Lung (tissue), 11 donors: ENCODE measurements at regions not wholly inside any gene's neighbourhood (a gene's known extent, or its start where the extent isn't known, plus 50 kb on each side); places are given as distances from the start of the nearest gene placed in this dataset.

Experiments used
- ATAC-seq: fragments of 200-7000 bp; cut with Tn5 transposase; one replicate; pipeline ENCODE4 v1.9.1; 2020; ENCODE audit warnings: moderate number of reproducible peaks; ENCODE audit not compliant: insufficient read depth, low FRiP score
- DNase-seq, 3 donors: peaks; one replicate each; pipeline ENCODE4 v3.0.0-alpha.2; 2013 to 2017
- H3K27ac ChIP-seq, 2 donors: one replicate each; pipeline ENCODE4 v1.5.1; 2013; ENCODE audit warnings: mild to moderate bottlenecking in 2 of 2, moderate library complexity in 2 of 2, control low read depth in 1 of 2, inconsistent platforms in 1 of 2, low read depth in 1 of 2, low read length in 1 of 2
- H3K27me3 ChIP-seq, 3 donors: one replicate each; pipeline ENCODE4 v1.5.1; 2013; ENCODE audit warnings: low read length in 2 of 3; ENCODE audit not compliant: control insufficient read depth in 3 of 3, insufficient read depth in 3 of 3
- H3K36me3 ChIP-seq, 4 donors: one replicate each; pipeline ENCODE4 v1.5.1; 2013; ENCODE audit warnings: low read length in 4 of 4, mild to moderate bottlenecking in 1 of 4, moderate library complexity in 1 of 4; ENCODE audit not compliant: control insufficient read depth in 4 of 4, insufficient read depth in 4 of 4
- H3K4me1 ChIP-seq, 5 donors: one replicate each; pipeline ENCODE4 v1.5.1; 2013; ENCODE audit warnings: low read length in 5 of 5, mild to moderate bottlenecking in 2 of 5, moderate library complexity in 1 of 5; ENCODE audit not compliant: control insufficient read depth in 5 of 5, insufficient read depth in 5 of 5
- H3K4me3 ChIP-seq: one replicate; pipeline ENCODE4 v1.5.1; 2013; ENCODE audit warnings: mild to moderate bottlenecking, control low read depth, moderate library complexity
- H3K9ac ChIP-seq, 2 donors: one replicate each; pipeline ENCODE4 v1.5.1; 2013; ENCODE audit warnings: low read length in 2 of 2, control low read depth in 1 of 2; ENCODE audit not compliant: insufficient read depth in 1 of 2
- H3K9me3 ChIP-seq, 4 donors: one replicate each; pipeline ENCODE4 v1.5.1; 2013; ENCODE audit warnings: low read length in 3 of 4, mild to moderate bottlenecking in 1 of 4, moderate library complexity in 1 of 4; ENCODE audit not compliant: control insufficient read depth in 4 of 4, insufficient read depth in 3 of 4
- WGBS, 2 donors: extraction: QIAGEN DNeasy Blood & Tissue Kit; methylation state at CpG; one replicate each; pipeline ENCODE4 v1.1.7; 2013; 5-methylcytosine and 5-hydroxymethylcytosine counted together
- TF ChIP-seq, protein P1 (sequence below): IDR thresholded peaks from 2 replicates; pipeline ENCODE4 v1.5.1; 2012; ENCODE audit warnings: mild to moderate bottlenecking; ENCODE audit errors: control extremely low read depth, extremely low read depth
- donor health status: control.
- donor health status: control.
- donor health status: Bipolar disorder and iron deficiency.
- donor health status: healthy.
- donor health status: DM: yes; HTN: yes; CAD: no.

DNA sequence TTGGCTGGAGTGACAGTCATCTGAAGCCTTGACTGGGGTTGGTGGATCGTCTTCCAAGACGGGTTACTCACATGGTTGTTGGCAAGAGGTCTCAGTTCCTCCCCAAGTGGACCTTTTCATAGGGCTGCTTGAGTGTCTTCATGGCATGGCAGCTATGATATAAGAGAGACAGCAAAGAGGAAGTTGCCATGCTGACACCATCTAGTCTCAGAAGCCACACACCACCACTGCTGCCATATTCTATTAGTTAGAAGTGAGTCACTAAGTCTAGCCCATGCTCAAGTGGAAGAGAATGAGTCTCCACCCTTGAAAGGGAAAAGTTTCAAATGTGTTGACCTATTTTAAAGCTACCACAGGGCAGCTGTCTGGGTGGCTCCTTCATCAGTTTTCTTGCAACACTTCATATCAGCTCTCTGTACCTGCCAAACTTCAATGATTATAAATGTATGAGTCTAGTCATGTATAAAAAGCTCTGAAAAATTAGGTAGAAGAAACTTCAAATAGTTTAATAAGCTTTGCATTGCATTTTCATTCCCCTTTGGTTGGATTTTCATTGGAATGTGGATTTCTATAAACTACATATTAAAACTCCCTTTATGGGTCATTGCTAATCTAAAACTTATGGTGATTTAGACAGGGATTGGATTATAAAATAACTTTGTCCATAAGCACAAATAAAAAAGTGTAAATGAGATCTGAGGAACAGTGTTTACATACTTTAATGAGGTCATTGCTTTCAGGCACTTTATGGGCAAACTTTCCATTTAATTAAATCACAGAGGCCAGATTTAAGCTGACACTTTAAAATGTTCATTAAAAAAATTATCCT is 68.0 kb upstream of the ATXN3L start:
- DNase-seq: no peak
- WGBS, 2 donors: 68 to 91% methylated on average over 2 of the region's 2 CpGs
- Histone ChIP-seq H3K4me3 (no peak overlapping the region), H3K9ac (no peak overlapping the region), H3K4me1 (no peaks in the 10 kb centered on the region), H3K27me3 (peaks cover 0 to 22% (median 6%) of the 10 kb centered on the region in 3 donors), H3K36me3 (no peaks in the 10 kb centered on the region), H3K9me3 (peaks cover 0 to 1% (median 0%) of the 10 kb centered on the region in 4 donors), H3K27ac (no peak overlapping the region)
- TF ChIP-seq, protein P1, sequence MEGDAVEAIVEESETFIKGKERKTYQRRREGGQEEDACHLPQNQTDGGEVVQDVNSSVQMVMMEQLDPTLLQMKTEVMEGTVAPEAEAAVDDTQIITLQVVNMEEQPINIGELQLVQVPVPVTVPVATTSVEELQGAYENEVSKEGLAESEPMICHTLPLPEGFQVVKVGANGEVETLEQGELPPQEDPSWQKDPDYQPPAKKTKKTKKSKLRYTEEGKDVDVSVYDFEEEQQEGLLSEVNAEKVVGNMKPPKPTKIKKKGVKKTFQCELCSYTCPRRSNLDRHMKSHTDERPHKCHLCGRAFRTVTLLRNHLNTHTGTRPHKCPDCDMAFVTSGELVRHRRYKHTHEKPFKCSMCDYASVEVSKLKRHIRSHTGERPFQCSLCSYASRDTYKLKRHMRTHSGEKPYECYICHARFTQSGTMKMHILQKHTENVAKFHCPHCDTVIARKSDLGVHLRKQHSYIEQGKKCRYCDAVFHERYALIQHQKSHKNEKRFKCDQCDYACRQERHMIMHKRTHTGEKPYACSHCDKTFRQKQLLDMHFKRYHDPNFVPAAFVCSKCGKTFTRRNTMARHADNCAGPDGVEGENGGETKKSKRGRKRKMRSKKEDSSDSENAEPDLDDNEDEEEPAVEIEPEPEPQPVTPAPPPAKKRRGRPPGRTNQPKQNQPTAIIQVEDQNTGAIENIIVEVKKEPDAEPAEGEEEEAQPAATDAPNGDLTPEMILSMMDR: no peak
- no peak for ATAC-seq

DNA sequence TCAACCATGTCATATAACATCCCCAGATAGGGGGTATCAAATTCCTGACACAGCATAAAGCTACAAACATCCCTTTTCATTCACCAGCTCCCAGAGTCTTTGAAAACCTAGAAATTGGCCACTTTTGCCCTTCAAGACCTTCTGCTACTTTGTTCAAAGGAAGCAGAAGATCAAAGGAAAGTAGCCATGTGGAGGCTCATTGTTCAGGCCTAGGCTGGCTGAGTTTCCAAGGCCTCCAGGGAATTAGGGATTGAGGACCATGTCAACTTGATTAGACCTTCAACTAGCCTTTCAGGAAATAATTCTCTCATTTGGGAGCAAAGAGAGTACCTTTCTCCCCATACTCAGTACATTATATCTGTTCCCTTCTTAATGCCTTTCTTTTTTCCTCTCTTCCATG is 66.8 kb upstream of the ATXN3L start:
- peaks cover 0 to 1% (median 0%) of the 10 kb centered on the region in 4 donors for H3K9me3 ChIP-seq

DNA sequence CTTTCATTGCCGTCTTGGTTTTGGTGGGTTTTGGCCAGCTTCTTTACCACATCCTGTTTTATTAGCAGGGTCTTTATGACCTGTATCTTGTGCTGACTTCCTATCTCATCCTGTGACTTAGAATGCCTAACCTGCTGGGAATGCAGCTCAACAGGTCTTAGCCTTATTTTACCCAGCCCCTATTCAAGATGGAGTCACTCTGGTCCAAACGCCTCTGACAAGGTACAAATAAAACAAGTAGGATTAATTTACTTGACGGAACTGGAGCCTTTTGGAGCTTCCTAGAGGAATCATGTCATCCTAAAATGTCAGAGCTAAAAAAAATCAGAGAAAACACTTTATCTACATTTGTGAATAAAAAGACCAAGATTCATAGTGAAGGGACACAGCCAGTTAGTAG is 66.2 kb upstream of the ATXN3L start:
- H3K9ac ChIP-seq: no peak overlapping the region
- peaks cover 0 to 1% (median 0%) of the 10 kb centered on the region in 4 donors for H3K9me3 ChIP-seq
- H3K36me3 ChIP-seq: no peaks in the 10 kb centered on the region
- 79 to 83% methylated on average over 3 of the region's 3 CpGs for WGBS, 2 donors
- H3K4me1 ChIP-seq: peaks cover 0 to 2% (median 0%) of the 10 kb centered on the region in 5 donors
- ATAC-seq (no peak), DNase-seq (no peak)
- TF ChIP-seq, protein P1: no peak
- H3K4me3 ChIP-seq: no peak overlapping the region
- H3K27me3 ChIP-seq: peaks cover 0 to 28% (median 6%) of the 10 kb centered on the region in 3 donors
- H3K27ac ChIP-seq: no peak overlapping the region

More for the DNA sequence above, 66.8 kb upstream of the ATXN3L start:
- DNase-seq (no peak), ATAC-seq (no peak)
- H3K36me3 ChIP-seq: no peaks in the 10 kb centered on the region
- no peak overlapping the region for H3K9ac ChIP-seq
- TF ChIP-seq, protein P1: no peak
- H3K4me1 ChIP-seq: no peaks in the 10 kb centered on the region
- H3K4me3 ChIP-seq: no peak overlapping the region
- no peak overlapping the region for H3K27ac ChIP-seq
- H3K27me3 ChIP-seq: peaks cover 0 to 28% (median 6%) of the 10 kb centered on the region in 3 donors
